ENCODE measurements at regions not wholly inside any gene's neighbourhood (a gene's known extent, or its start where the extent isn't known, plus 50 kb on each side); places are given as distances from the start of the nearest gene placed in this dataset.

- TF ChIP-seq CTCF (IDR thresholded peaks at IDR 0.05; ENCODE audit: extremely low read depth, missing control alignments) = no peak
- DNase-seq (ENCODE audit: low spot score) = no peak
Measured at GRCh38 chr5:168182269-168182668, 109.2 kb upstream of the WWC1 start.

- no peak for TF ChIP-seq CTCF (IDR thresholded peaks at IDR 0.05; ENCODE audit: extremely low read depth, missing control alignments)
- DNase-seq (ENCODE audit: low spot score) = no peak
Measured at GRCh38 chr5:168184103-168184502, 107.3 kb upstream of the WWC1 start.

GRCh38 chr5:168186289-168187074 is 105.0 kb upstream of the WWC1 start:
- no peak for TF ChIP-seq CTCF (IDR thresholded peaks at IDR 0.05; ENCODE audit: extremely low read depth, missing control alignments)
- no peak for DNase-seq (ENCODE audit: low spot score)

- TF ChIP-seq CTCF (IDR thresholded peaks at IDR 0.05; ENCODE audit: extremely low read depth, missing control alignments) = no peak
- no peak for DNase-seq (ENCODE audit: low spot score)
Measured at GRCh38 chr5:168187614-168188013, 103.8 kb upstream of the WWC1 start.

- DNase-seq (ENCODE audit: low spot score) = no peak
- no peak for TF ChIP-seq CTCF (IDR thresholded peaks at IDR 0.05; ENCODE audit: extremely low read depth, missing control alignments)
Measured at GRCh38 chr5:168188182-168188581, 103.3 kb upstream of the WWC1 start.

- TF ChIP-seq CTCF (IDR thresholded peaks at IDR 0.05; ENCODE audit: extremely low read depth, missing control alignments) = no peak
- DNase-seq (ENCODE audit: low spot score) = no peak
Measured at GRCh38 chr5:168192120-168192519, 99.3 kb upstream of the WWC1 start.

GRCh38 chr5:168193493-168194250 is 97.8 kb upstream of the WWC1 start:
- no peak for TF ChIP-seq CTCF (IDR thresholded peaks at IDR 0.05; ENCODE audit: extremely low read depth, missing control alignments)
- DNase-seq (ENCODE audit: low spot score) = no peak
